ENCODE measurements at regions not wholly inside any gene's neighbourhood (a gene's known extent, or its start where the extent isn't known, plus 50 kb on each side); places are given as distances from the start of the nearest gene placed in this dataset.

DNA sequence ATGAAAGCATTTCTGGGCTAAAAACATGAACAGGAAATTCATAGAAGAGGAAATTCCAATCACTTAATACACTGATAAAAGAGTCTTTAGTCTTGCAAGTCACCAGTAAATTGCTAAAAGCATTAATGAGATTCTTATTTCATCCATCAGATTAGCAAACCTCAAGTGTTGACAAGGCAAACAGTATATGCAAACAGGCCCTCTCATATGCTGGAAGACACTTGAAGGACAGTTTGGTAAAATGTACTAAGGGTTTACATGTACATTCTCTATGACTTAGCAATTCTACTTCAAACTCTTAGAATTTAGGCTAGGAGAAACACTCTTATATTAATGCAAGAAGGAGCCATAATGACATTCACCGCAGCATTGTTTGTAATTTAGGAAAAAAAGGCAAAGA is 586.1 kb upstream of the GBE1 start:
- WGBS, 4 donors: 85 to 92% (median 91%) methylated on average over 1 of the region's 1 CpG
- intact Hi-C loops (cut with DNase I): no loop called here

DNA sequence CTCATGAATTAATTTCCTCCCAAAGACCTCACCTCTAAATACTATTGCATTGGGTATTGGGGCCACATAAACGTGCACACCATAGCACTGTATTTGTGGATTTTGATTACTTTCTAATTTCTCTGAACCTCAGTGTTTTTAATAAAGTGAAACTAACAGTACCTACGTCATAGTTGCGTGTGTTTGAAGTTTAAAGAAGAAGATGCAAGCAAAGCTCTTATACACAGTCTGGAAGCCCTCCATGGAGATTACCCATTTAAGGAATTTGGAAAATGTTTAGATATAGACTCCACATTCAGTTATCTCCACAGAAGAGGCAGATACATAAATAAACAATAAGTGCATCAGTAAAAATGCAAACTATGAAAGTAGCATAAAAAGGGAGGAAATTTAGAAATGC is 581.1 kb upstream of the GBE1 start:
- no peak for DNase-seq
- intact Hi-C loops (cut with DNase I): no loop called here
- no peaks in the 10 kb centered on the region for H3K27me3 ChIP-seq
- no peak overlapping the region for H3K27ac ChIP-seq
- H3K4me1 ChIP-seq: no peaks in the 10 kb centered on the region
- H3K9me3 ChIP-seq: no peaks in the 10 kb centered on the region
- H3K4me3 ChIP-seq: no peak overlapping the region
- 67 to 80% (median 76%) methylated on average over 3 of the region's 3 CpGs for WGBS, 4 donors
- no peaks in the 10 kb centered on the region for H3K36me3 ChIP-seq
- ATAC-seq: no peak
- TF ChIP-seq, protein P1, sequence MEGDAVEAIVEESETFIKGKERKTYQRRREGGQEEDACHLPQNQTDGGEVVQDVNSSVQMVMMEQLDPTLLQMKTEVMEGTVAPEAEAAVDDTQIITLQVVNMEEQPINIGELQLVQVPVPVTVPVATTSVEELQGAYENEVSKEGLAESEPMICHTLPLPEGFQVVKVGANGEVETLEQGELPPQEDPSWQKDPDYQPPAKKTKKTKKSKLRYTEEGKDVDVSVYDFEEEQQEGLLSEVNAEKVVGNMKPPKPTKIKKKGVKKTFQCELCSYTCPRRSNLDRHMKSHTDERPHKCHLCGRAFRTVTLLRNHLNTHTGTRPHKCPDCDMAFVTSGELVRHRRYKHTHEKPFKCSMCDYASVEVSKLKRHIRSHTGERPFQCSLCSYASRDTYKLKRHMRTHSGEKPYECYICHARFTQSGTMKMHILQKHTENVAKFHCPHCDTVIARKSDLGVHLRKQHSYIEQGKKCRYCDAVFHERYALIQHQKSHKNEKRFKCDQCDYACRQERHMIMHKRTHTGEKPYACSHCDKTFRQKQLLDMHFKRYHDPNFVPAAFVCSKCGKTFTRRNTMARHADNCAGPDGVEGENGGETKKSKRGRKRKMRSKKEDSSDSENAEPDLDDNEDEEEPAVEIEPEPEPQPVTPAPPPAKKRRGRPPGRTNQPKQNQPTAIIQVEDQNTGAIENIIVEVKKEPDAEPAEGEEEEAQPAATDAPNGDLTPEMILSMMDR (IDR thresholded peaks at IDR 0.05): no peak
- TF ChIP-seq POLR2A (IDR thresholded peaks at IDR 0.05): no peak

More for the DNA sequence above, 586.1 kb upstream of the GBE1 start:
- ATAC-seq (no peak), DNase-seq (no peak)
- H3K27me3 ChIP-seq: no peaks in the 10 kb centered on the region
- TF ChIP-seq POLR2A (IDR thresholded peaks at IDR 0.05): no peak
- TF ChIP-seq, protein P1 (IDR thresholded peaks at IDR 0.05): no peak
- no peaks in the 10 kb centered on the region for H3K36me3 ChIP-seq
- no peaks in the 10 kb centered on the region for H3K4me1 ChIP-seq
- no peak overlapping the region for H3K27ac ChIP-seq
- H3K4me3 ChIP-seq: no peak overlapping the region
- H3K9me3 ChIP-seq: no peaks in the 10 kb centered on the region

DNA sequence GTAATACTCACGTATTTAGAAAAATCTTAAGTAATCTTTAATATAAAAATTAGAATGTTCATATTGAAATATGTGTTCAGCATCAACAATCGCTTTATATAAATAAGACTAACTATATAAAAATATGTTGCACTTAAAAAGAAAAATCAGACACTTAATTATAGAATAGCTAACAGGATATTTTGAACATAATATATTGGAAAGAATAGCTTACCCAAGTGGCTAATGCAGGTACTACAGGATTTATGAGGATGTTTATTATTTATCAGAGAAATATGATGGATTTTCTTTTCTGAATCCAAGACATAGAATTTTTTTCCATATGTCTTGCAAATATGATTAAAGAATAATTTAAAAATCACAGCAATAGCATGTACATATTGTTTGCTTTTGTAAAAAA is 567.9 kb upstream of the GBE1 start:
- H3K36me3 ChIP-seq: no peaks in the 10 kb centered on the region
- H3K4me3 ChIP-seq: no peak overlapping the region
- ATAC-seq (no peak), DNase-seq (no peak)
- H3K27ac ChIP-seq: no peak overlapping the region
- H3K9me3 ChIP-seq: peaks cover 0 to 3% (median 0%) of the 10 kb centered on the region in 12 donors
- TF ChIP-seq POLR2A (IDR thresholded peaks at IDR 0.05): no peak
- TF ChIP-seq, protein P1 (IDR thresholded peaks at IDR 0.05): peak in 11 of 12 donors; percentile 24 to 61 (median 45)
- intact Hi-C loops (cut with DNase I): no loop called here
- H3K27me3 ChIP-seq: no peaks in the 10 kb centered on the region
- 42 to 69% (median 66%) methylated on average over 2 of the region's 2 CpGs for WGBS, 4 donors
- peaks cover 0 to 4% (median 0%) of the 10 kb centered on the region in 12 donors for H3K4me1 ChIP-seq

DNA sequence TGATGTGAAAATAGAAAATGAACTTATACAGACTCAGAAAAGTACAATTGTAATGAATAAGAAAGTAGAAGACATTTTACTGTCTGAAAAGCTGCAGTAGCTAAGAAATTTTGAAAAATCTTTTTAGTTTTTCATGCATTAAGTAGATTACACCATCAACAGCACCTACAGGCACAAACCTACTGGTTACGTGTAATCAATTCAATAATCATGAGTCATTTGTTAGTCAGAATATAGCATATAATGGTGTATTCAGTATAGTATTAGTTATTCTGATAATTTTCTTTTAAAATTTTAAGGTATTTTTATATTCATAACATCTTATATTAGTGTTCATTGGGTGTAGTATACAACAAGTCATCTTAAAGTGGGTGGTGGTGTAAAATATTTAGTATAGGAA is 550.5 kb upstream of the GBE1 start:
- ATAC-seq: no peak

DNA sequence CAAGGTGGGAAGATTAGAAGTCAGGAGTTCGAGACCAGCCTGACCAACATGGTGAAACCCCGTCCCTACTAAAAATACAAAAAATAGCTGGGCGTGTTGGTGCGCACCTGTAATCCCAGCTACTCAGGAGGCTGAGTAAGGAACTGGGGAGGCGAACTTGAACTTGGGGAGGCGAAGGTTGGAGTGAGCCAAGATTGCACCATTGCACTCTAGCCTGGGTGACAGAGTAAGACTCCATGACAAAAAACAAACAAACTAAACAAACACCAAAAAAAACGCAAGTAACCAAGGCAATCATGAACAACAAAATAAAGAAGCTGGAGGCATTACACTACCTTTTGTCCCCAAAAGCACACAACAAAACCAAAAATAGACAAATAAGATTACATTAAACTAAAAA is 547.3 kb upstream of the GBE1 start:
- no peak for DNase-seq
- Histone ChIP-seq H3K4me1 (no peaks in the 10 kb centered on the region), H3K27ac (no peak overlapping the region), H3K27me3 (no peaks in the 10 kb centered on the region), H3K4me3 (no peak overlapping the region), H3K9me3 (peaks cover 0 to 16% (median 0%) of the 10 kb centered on the region in 12 donors), H3K36me3 (no peaks in the 10 kb centered on the region)
- ATAC-seq: no peak
- WGBS, 4 donors: 85 to 91% (median 86%) methylated on average over 7 of the region's 7 CpGs
- intact Hi-C loops (cut with DNase I): no loop called here
- no peak for TF ChIP-seq POLR2A (IDR thresholded peaks at IDR 0.05)
- TF ChIP-seq, protein P1 (IDR thresholded peaks at IDR 0.05): no peak

More for the DNA sequence above, 550.5 kb upstream of the GBE1 start:
- Histone ChIP-seq H3K4me3 (no peak overlapping the region), H3K36me3 (no peaks in the 10 kb centered on the region), H3K27me3 (no peaks in the 10 kb centered on the region), H3K27ac (no peak overlapping the region), H3K9me3 (peaks cover 0 to 11% (median 0%) of the 10 kb centered on the region in 12 donors), H3K4me1 (no peaks in the 10 kb centered on the region)
- intact Hi-C loops (cut with DNase I): no loop called here
- DNase-seq: no peak
- TF ChIP-seq POLR2A (IDR thresholded peaks at IDR 0.05): no peak
- WGBS, 4 donors: 91 to 95% (median 95%) methylated on average over 1 of the region's 1 CpG

Measured in heart left ventricle (tissue), 16 donors.